ENCODE measurements at regions not wholly inside any gene's neighbourhood (a gene's known extent, or its start where the extent isn't known, plus 50 kb on each side); places are given as distances from the start of the nearest gene placed in this dataset.

- in situ Hi-C loops (cut with MboI; ENCODE audit: low sequenced_read_pairs) (loop anchor here (25.0 kb wide), 1 partner anchor 1549 kb away; no protein-coding TSS in a partner anchor), intact Hi-C loops (cut with micrococcal nuclease) (loop anchor here (2.0 to 5.0 kb wide), 2 partner anchors 1544 to 1557 kb away; no protein-coding TSS in a partner anchor), dilution Hi-C loops (cut with HindIII; ENCODE audit: low sequenced_read_pairs, unreplicated experiment) (no loop called here)
- Histone ChIP-seq H3K9me3 (ENCODE audit: control insufficient read depth, insufficient read depth, low read length) (no peaks in the 10 kb centered on the region), H4K91ac (ENCODE audit: insufficient read depth, low read depth, low read length) (no peak overlapping the region), H3K9me1 (ENCODE audit: insufficient read depth, low read length) (no peaks in the 10 kb centered on the region), H2BK120ac (ENCODE audit: low read depth, low read length) (no peak overlapping the region), H3K27me3 (ENCODE audit: control insufficient read depth, insufficient read depth, low read length) (no peaks in the 10 kb centered on the region), H4K20me1 (ENCODE audit: insufficient read depth, low read length) (no peaks in the 10 kb centered on the region), H2AK5ac (ENCODE audit: low read depth, low read length) (no peak overlapping the region), H3K36me3 (ENCODE audit: control insufficient read depth, insufficient read depth, low read length) (no peaks in the 10 kb centered on the region), H2BK5ac (ENCODE audit: low read depth, low read length, poor library complexity, severe bottlenecking) (no peak overlapping the region), H2BK20ac (ENCODE audit: low read depth, low read length) (no peak overlapping the region), H3K56ac (ENCODE audit: extremely low read depth, insufficient read depth, low read length) (no peak overlapping the region), H4K8ac (ENCODE audit: low read depth in 2 of 2, low read length in 2 of 2) (no peak overlapping the region), H3K4me2 (ENCODE audit: low read depth, low read length) (no peak overlapping the region), H3K79me1 (ENCODE audit: low read depth in 1 of 2, low read length in 2 of 2) (no peaks in the 10 kb centered on the region), H2AK9ac (replicated peaks; ENCODE audit: low read depth, low read length, poor library complexity) (no peak overlapping the region), H3K27ac (ENCODE audit: insufficient read depth, low read length) (no peak overlapping the region), H3K9ac (ENCODE audit: low read depth, low read length) (no peak overlapping the region), H3K4ac (ENCODE audit: low read depth, low read length) (no peak overlapping the region), H2AFZ (replicated peaks; ENCODE audit: low read length, poor library complexity) (no peak overlapping the region), H2BK15ac (ENCODE audit: low read depth, low read length) (no peak overlapping the region), H3K23ac (ENCODE audit: low read depth, low read length) (no peak overlapping the region), H3K18ac (ENCODE audit: low read depth, low read length) (no peak overlapping the region), H3K4me3 (ENCODE audit: insufficient read depth, low read depth, low read length) (no peak overlapping the region), H3K4me1 (ENCODE audit: control insufficient read depth, insufficient read depth, low read length) (no peaks in the 10 kb centered on the region), H3K14ac (replicated peaks; ENCODE audit: low read depth, low read length) (no peak overlapping the region), H4K5ac (ENCODE audit: low read depth, low read length) (no peak overlapping the region)
- TF ChIP-seq CTCF (conservative IDR thresholded peaks at IDR 0.05; ENCODE audit: low read depth, low read length) = peak; percentile 33
- TF ChIP-seq RAD21 (IDR thresholded peaks at IDR 0.05; ENCODE audit: low read length) = peak; percentile 18; the same call in 1 of the 2 replicates
- TF ChIP-seq MXI1 (IDR thresholded peaks at IDR 0.05; ENCODE audit: borderline replicate concordance, low read depth, low read length) = no peak
- ChIA-PET CTCF (interaction anchor here (1.3 kb wide), 1 partner anchor 55 kb away, joined by 3 read pairs; no protein-coding TSS in a partner anchor), POLR2A (ENCODE audit: unreplicated experiment) (no interaction called here)
- no CpG with 5 or more reads among the region's 1 CpG for WGBS, 2 experiments (ENCODE audit: extremely low coverage in 2 of 2, insufficient read length in 1 of 2)
- no TSS peak for BruUV-seq (replicated peaks)
- ATAC-seq (ENCODE audit: low read depth) (no peak), DNase-seq (peak; percentile 1)
These were observed 150.9 kb downstream of the CD8B2 start for GRCh38 chr2:106638043-106638442.

Measured in IMR-90 (cell line).